CD4-positive, alpha-beta T cell (primary cell): ENCODE measurements at regions not wholly inside any gene's neighbourhood (a gene's known extent, or its start where the extent isn't known, plus 50 kb on each side); places are given as distances from the start of the nearest gene placed in this dataset.

Source experiments
- ATAC-seq: fragments of 200-7000 bp; cut with Tn5 transposase; one replicate; pipeline ENCODE4 v1.10.0; 2022; ENCODE audit warnings: mild to moderate bottlenecking; ENCODE audit not compliant: poor library complexity
- CTCF ChIA-PET: fragments of 350-600 bp; sonication (Branson Sonifier 250); formaldehyde crosslinking; loops from one replicate; lab custom pipeline; 2021; ENCODE audit warnings: antibody characterized with exemption, inconsistent platforms; lab: Charles Lee
- POLR2A ChIA-PET: fragments of 350-600 bp; sonication (Branson Sonifier 250); formaldehyde crosslinking; loops from one replicate; lab custom pipeline; 2021; ENCODE audit warnings: antibody characterized with exemption, inconsistent platforms; lab: Charles Lee
- DNase-seq, 14 experiments: peaks; one replicate each; pipeline ENCODE4 v3.0.0-alpha.2; 2013 to 2020; ENCODE audit warnings: mixed read lengths in 2 of 14
- H3K27ac ChIP-seq, 2 donors: one replicate each; pipeline versions ENCODE4 v1.5.1 to v1.7.0; 2013; ENCODE audit warnings: low read length in 2 of 2, low read depth in 1 of 2, mild to moderate bottlenecking in 1 of 2
- H3K27me3 ChIP-seq, 2 experiments: 1 replicate in 1 of 2; 2 replicates in 1 of 2; pipeline versions ENCODE4 v1.6.1 to v1.7.0; 2013; ENCODE audit warnings: low read length in 2 of 2, control low read depth in 1 of 2, mild to moderate bottlenecking in 1 of 2, moderate library complexity in 1 of 2; ENCODE audit not compliant: insufficient read depth in 2 of 2, control insufficient read depth in 1 of 2
- H3K36me3 ChIP-seq: one replicate; pipeline ENCODE4 v1.6.1; 2013; ENCODE audit warnings: low read length, control low read depth; ENCODE audit not compliant: insufficient read depth
- H3K4me1 ChIP-seq: one replicate; pipeline ENCODE4 v1.6.1; 2013; ENCODE audit warnings: low read length, control low read depth; ENCODE audit not compliant: insufficient read depth
- H3K4me3 ChIP-seq: one replicate; pipeline ENCODE4 v1.5.1; 2013; ENCODE audit warnings: mild to moderate bottlenecking, low read length, moderate library complexity
- H3K9me3 ChIP-seq, 2 experiments: 1 replicate in 1 of 2; 2 replicates in 1 of 2; pipeline versions ENCODE4 v1.6.1 to v1.7.0; 2013; ENCODE audit warnings: low read length in 2 of 2, mild to moderate bottlenecking in 2 of 2, control low read depth in 1 of 2, moderate library complexity in 1 of 2; ENCODE audit not compliant: control insufficient read depth in 1 of 2, insufficient read depth in 1 of 2
- H3K27ac Mint-ChIP-seq: one replicate; pipeline ENCODE4 v1.8.0; 2020; ENCODE audit warnings: mixed read lengths
- H3K27me3 Mint-ChIP-seq: one replicate; pipeline ENCODE4 v1.8.0; 2021; ENCODE audit warnings: mixed read lengths
- H3K36me3 Mint-ChIP-seq: one replicate; pipeline ENCODE4 v1.8.0; 2021; ENCODE audit warnings: low read depth, mixed read lengths
- H3K4me1 Mint-ChIP-seq: one replicate; pipeline ENCODE4 v1.8.0; 2021; ENCODE audit warnings: low read depth, mixed read lengths
- H3K4me3 Mint-ChIP-seq: one replicate; pipeline ENCODE4 v1.8.0; 2020; ENCODE audit warnings: mild to moderate bottlenecking, mixed read lengths
- H3K9me3 Mint-ChIP-seq: one replicate; pipeline ENCODE4 v1.8.0; 2020; ENCODE audit warnings: mixed read lengths
- CTCF ChIP-seq: fragments of 200-600 bp; IDR thresholded peaks from one replicate; pipeline ENCODE4 v1.8.0; 2022; ENCODE audit warnings: antibody characterized with exemption, mild to moderate bottlenecking
- intact Hi-C, 2 experiments: fragments of 100-400 bp; cut with DNase I in 1 of 2; cut with micrococcal nuclease in 1 of 2; formaldehyde crosslinking; loops; one replicate each; pipeline versions ENCODE4 v1.15.1 to v1.9.0; 2023 to 2025; cut with DNase I, micrococcal nuclease

- no peak overlapping the region for H3K27ac ChIP-seq
- ATAC-seq, result no peak
- H3K4me3 ChIP-seq, result no peak overlapping the region
- H3K27ac Mint-ChIP-seq, result no peak overlapping the region
- H3K9me3 ChIP-seq, result no peaks in the 10 kb centered on the region
- ChIA-PET POLR2A (no interaction called here), CTCF (no interaction called here)
- no peaks in the 10 kb centered on the region for H3K27me3 ChIP-seq
- no peaks in the 10 kb centered on the region for H3K4me1 ChIP-seq
- no peaks in the 10 kb centered on the region for H3K27me3 Mint-ChIP-seq
- intact Hi-C loops, result no loop called here
- H3K9me3 Mint-ChIP-seq, result no peaks in the 10 kb centered on the region
- TF ChIP-seq CTCF, result no peak
- DNase-seq, result no peak
- no peaks in the 10 kb centered on the region for H3K36me3 ChIP-seq
- H3K4me1 Mint-ChIP-seq, result no peaks in the 10 kb centered on the region
- H3K36me3 Mint-ChIP-seq, result no peaks in the 10 kb centered on the region
- H3K4me3 Mint-ChIP-seq, result no peak overlapping the region
These were observed 209.1 kb upstream of the JARID2 start for GRCh38 chr6:15036690-15037245.

- ATAC-seq, result no peak
- ChIA-PET POLR2A (no interaction called here), CTCF (no interaction called here)
- DNase-seq, result no peak
- Mint-ChIP-seq H3K27ac (no peak overlapping the region), H3K36me3 (no peaks in the 10 kb centered on the region), H3K4me3 (no peak overlapping the region), H3K27me3 (no peaks in the 10 kb centered on the region), H3K4me1 (no peaks in the 10 kb centered on the region), H3K9me3 (no peaks in the 10 kb centered on the region)
- Histone ChIP-seq H3K9me3 (no peaks in the 10 kb centered on the region), H3K4me3 (no peak overlapping the region), H3K36me3 (no peaks in the 10 kb centered on the region), H3K27me3 (no peaks in the 10 kb centered on the region), H3K27ac (no peak overlapping the region), H3K4me1 (no peaks in the 10 kb centered on the region)
- TF ChIP-seq CTCF, result no peak
- intact Hi-C loops, result no loop called here
These were observed 208.6 kb upstream of the JARID2 start for GRCh38 chr6:15037253-15037652.

- H3K36me3 Mint-ChIP-seq, result no peaks in the 10 kb centered on the region
- CTCF ChIA-PET, result no interaction called here
- no peak for TF ChIP-seq CTCF
These were observed 207.7 kb upstream of the JARID2 start for GRCh38 chr6:15038013-15038791.

More at GRCh38 chr6:15038013-15038791, 207.7 kb upstream of the JARID2 start:
- POLR2A ChIA-PET, result no interaction called here
- H3K27me3 Mint-ChIP-seq, result no peaks in the 10 kb centered on the region
- intact Hi-C loops, result no loop called here
- ATAC-seq (no peak), DNase-seq (no peak)
- H3K27ac ChIP-seq, result no peak overlapping the region
- no peaks in the 10 kb centered on the region for H3K4me1 ChIP-seq
- no peaks in the 10 kb centered on the region for H3K4me1 Mint-ChIP-seq
- no peaks in the 10 kb centered on the region for H3K36me3 ChIP-seq
- H3K9me3 ChIP-seq, result no peaks in the 10 kb centered on the region
- H3K4me3 Mint-ChIP-seq, result no peak overlapping the region
- no peaks in the 10 kb centered on the region for H3K9me3 Mint-ChIP-seq
- H3K4me3 ChIP-seq, result no peak overlapping the region
- H3K27me3 ChIP-seq, result no peaks in the 10 kb centered on the region
- no peak overlapping the region for H3K27ac Mint-ChIP-seq
